ENCODE measurements at regions not wholly inside any gene's neighbourhood (a gene's known extent, or its start where the extent isn't known, plus 50 kb on each side); places are given as distances from the start of the nearest gene placed in this dataset.

- TF ChIP-seq CTCF (conservative IDR thresholded peaks at IDR 0.05; ENCODE audit: low read length) (no peak), EZH2phosphoT487 (IDR thresholded peaks at IDR 0.05; ENCODE audit: borderline replicate concordance, low read depth, low read length) (no peak)
Measured at GRCh38 chr16:65956100-65956499, 410.4 kb upstream of the CDH5 start.
